PC-3 (cell line): ENCODE measurements at regions not wholly inside any gene's neighbourhood (a gene's known extent, or its start where the extent isn't known, plus 50 kb on each side); places are given as distances from the start of the nearest gene placed in this dataset. TPM values are rescaled to one million over a fixed set of nuclear protein-coding genes. Genes with fewer than 3 reads are reported as not detected.
A peak's percentile ranks its signal among the peaks of the same experiment; 100 is the strongest.

Experiments
- ATAC-seq: fragments of 200-7000 bp; cut with Tn5 transposase; 2 replicates; pipeline ENCODE4 v1.9.1; 2020; ENCODE audit warnings: mild to moderate bottlenecking, moderate library complexity
- BruUV-seq: library from RNA; stranded (reverse); fragments of 400-500 nt; replicated peaks from 2 replicates; lab custom pipeline; 2021; lab: Mats Ljungman, UMichigan
- CTCF ChIA-PET: fragments of 300-600 bp; sonication (Branson Sonifier 250); formaldehyde crosslinking; loops from one replicate; lab custom pipeline; 2022; ENCODE audit warnings: antibody characterized with exemption; lab: Charles Lee
- POLR2A ChIA-PET: fragments of 300-600 bp; sonication (Branson Sonifier 250); formaldehyde crosslinking; loops from one replicate; lab custom pipeline; 2022; ENCODE audit warnings: antibody characterized with exemption; ENCODE audit not compliant: unreplicated experiment; lab: Charles Lee
- DNase-seq: peaks from one replicate; pipeline ENCODE4 v3.0.0-alpha.2; 2015
- H2AFZ ChIP-seq: fragments of 300-600 bp; sonication (generic); 2 replicates; pipeline ENCODE4 v1.6.0; 2016; ENCODE audit warnings: antibody characterized with exemption, low read length
- H3F3A ChIP-seq: fragments of 300-600 bp; sonication (generic); one replicate; pipeline ENCODE4 v1.6.0; 2017; ENCODE audit warnings: antibody characterized with exemption, low read length, control low read depth, mild to moderate bottlenecking; ENCODE audit not compliant: unreplicated experiment
- H3K27ac ChIP-seq: fragments of 300-600 bp; sonication (generic); 2 replicates; pipeline ENCODE4 v1.5.1; 2016; ENCODE audit warnings: mild to moderate bottlenecking, low read length
- H3K27me3 ChIP-seq: fragments of 300-600 bp; sonication (generic); 2 replicates; pipeline ENCODE4 v1.6.1; 2016; ENCODE audit warnings: low read length, mixed read lengths
- H3K36me3 ChIP-seq: fragments of 300-600 bp; sonication (generic); 2 replicates; pipeline ENCODE4 v1.6.1; 2016; ENCODE audit warnings: low read depth, mixed run types, low read length, mixed read lengths
- H3K4me1 ChIP-seq: fragments of 300-600 bp; sonication (generic); 2 replicates; pipeline ENCODE4 v1.5.1; 2016; ENCODE audit warnings: low read length; ENCODE audit not compliant: insufficient read depth
- H3K4me2 ChIP-seq: fragments of 300-600 bp; sonication (generic); 2 replicates; pipeline ENCODE4 v1.6.0; 2016; ENCODE audit warnings: low read length
- H3K4me3 ChIP-seq: fragments of 300-600 bp; sonication (generic); 2 replicates; pipeline ENCODE4 v1.5.1; 2016; ENCODE audit warnings: mild to moderate bottlenecking, low read length, mixed read lengths
- H3K79me2 ChIP-seq: fragments of 300-600 bp; sonication (generic); 2 replicates; pipeline ENCODE4 v1.6.1; 2017; ENCODE audit warnings: low read length, mixed read lengths
- H3K9ac ChIP-seq: fragments of 300-600 bp; sonication (generic); 2 replicates; pipeline ENCODE4 v1.6.0; 2016; ENCODE audit warnings: mild to moderate bottlenecking, low read length
- H3K9me2 ChIP-seq: fragments of 300-600 bp; sonication (generic); replicated peaks from 2 replicates; pipeline ENCODE4 v1.6.1; 2016; ENCODE audit warnings: mixed run types, low read length, mixed read lengths
- H3K9me3 ChIP-seq: fragments of 300-600 bp; sonication (generic); 2 replicates; pipeline ENCODE4 v1.6.1; 2016; ENCODE audit warnings: low read length, mixed read lengths
- H4K20me1 ChIP-seq: fragments of 300-600 bp; sonication (generic); 2 replicates; pipeline ENCODE4 v1.6.1; 2016; ENCODE audit warnings: low read length, mixed read lengths
- CTCF ChIP-seq: fragments of 300-600 bp; sonication (generic); conservative IDR thresholded peaks from 2 replicates; pipeline ENCODE4 v1.5.1; 2017; ENCODE audit warnings: antibody characterized with exemption, low read depth, mild to moderate bottlenecking, low read length
- EZH2 ChIP-seq: fragments of 300-600 bp; sonication (generic); IDR thresholded peaks from one replicate; pipeline ENCODE4 v1.6.1; 2017; ENCODE audit warnings: antibody characterized with exemption, mild to moderate bottlenecking, low read length; ENCODE audit not compliant: unreplicated experiment
- EZH2phosphoT487 ChIP-seq: fragments of 300-600 bp; sonication (generic); IDR thresholded peaks from 2 replicates; pipeline ENCODE4 v1.6.1; 2018; ENCODE audit warnings: mild to moderate bottlenecking, antibody characterized with exemption, low read length, borderline replicate concordance
- intact Hi-C: fragments of 100-400 bp; cut with micrococcal nuclease; formaldehyde crosslinking; loops from 2 replicates; pipeline ENCODE4 v1.9.0; 2023
- microRNA-seq: library from miRNA; unstranded; fragments of <30 nt; microRNA quantifications from one replicate; pipeline ENCODE4 v1.1.0, GENCODE V29; 2020; ENCODE audit not compliant: unreplicated experiment

GRCh38 chr2:225737556-225737955 lies 338.0 kb downstream of the NYAP2 start:
- intact Hi-C loops, result loop anchor here (1.0 to 2.0 kb wide), 4 partner anchors 67 to 1063 kb away; no protein-coding TSS in a partner anchor
- Histone ChIP-seq H3K4me2 (peak overlapping the region; percentile 69), H3K27ac (peak overlapping the region; percentile 81), H3K27me3 (no peaks in the 10 kb centered on the region), H3K9ac (peak overlapping the region; percentile 23), H3K79me2 (no peaks in the 10 kb centered on the region), H3K9me2 (no peaks in the 10 kb centered on the region), H2AFZ (no peak overlapping the region), H3K4me3 (no peak overlapping the region), H3K36me3 (no peaks in the 10 kb centered on the region), H3K4me1 (peaks cover 34% of the 10 kb centered on the region), H3F3A (no peaks in the 10 kb centered on the region), H3K9me3 (no peaks in the 10 kb centered on the region), H4K20me1 (no peaks in the 10 kb centered on the region)
- BruUV-seq, result no TSS peak
- ATAC-seq (peak; percentile 85), DNase-seq (peak; percentile 83)
- ChIA-PET CTCF (no interaction called here), POLR2A (interaction anchor here (0.6 kb wide), 1 partner anchor 718 kb away, joined by 6 read pairs; no protein-coding TSS in a partner anchor)
- no peak for TF ChIP-seq CTCF
- TF ChIP-seq EZH2, result no peak
- no peak for TF ChIP-seq EZH2phosphoT487

- Histone ChIP-seq H2AFZ (no peak overlapping the region), H3K27me3 (no peaks in the 10 kb centered on the region), H3K79me2 (no peaks in the 10 kb centered on the region), H3K27ac (peak overlapping the region; percentile 81), H3F3A (no peaks in the 10 kb centered on the region), H3K36me3 (no peaks in the 10 kb centered on the region), H4K20me1 (no peaks in the 10 kb centered on the region), H3K4me3 (no peak overlapping the region), H3K9ac (peak overlapping the region; percentile 34), H3K4me2 (peak overlapping the region; percentile 69), H3K4me1 (peaks cover 34% of the 10 kb centered on the region), H3K9me2 (no peaks in the 10 kb centered on the region), H3K9me3 (no peaks in the 10 kb centered on the region)
- intact Hi-C loops, result loop anchor here (1.0 to 2.0 kb wide), 3 partner anchors 153 to 1065 kb away; no protein-coding TSS in a partner anchor
- no peak for TF ChIP-seq EZH2
- no peak for TF ChIP-seq CTCF
- TF ChIP-seq EZH2phosphoT487, result no peak
- POLR2A ChIA-PET, result no interaction called here
- no TSS peak for BruUV-seq
- CTCF ChIA-PET, result no interaction called here
- ATAC-seq, result peak; percentile 48
- DNase-seq, result peak; percentile 95
These were observed 336.3 kb downstream of the NYAP2 start for GRCh38 chr2:225735844-225736243.

- H3K9ac ChIP-seq, result no peak overlapping the region
- H3K4me1 ChIP-seq, result no peaks in the 10 kb centered on the region
- DNase-seq (no peak), ATAC-seq (no peak)
- no peaks in the 10 kb centered on the region for H3K79me2 ChIP-seq
- ChIA-PET CTCF (interaction anchor here (0.5 kb wide), 1 partner anchor 1405 kb away, joined by 3 read pairs; no protein-coding TSS in a partner anchor), POLR2A (no interaction called here)
- TF ChIP-seq EZH2phosphoT487, result no peak
- no peak for TF ChIP-seq CTCF
- no peak for TF ChIP-seq EZH2
- H3K4me2 ChIP-seq, result no peak overlapping the region
- intact Hi-C loops, result no loop called here
- no peaks in the 10 kb centered on the region for H3K9me2 ChIP-seq
- H3K27ac ChIP-seq, result no peak overlapping the region
- H3K9me3 ChIP-seq, result no peaks in the 10 kb centered on the region
- no peak overlapping the region for H2AFZ ChIP-seq
- H3K4me3 ChIP-seq, result no peak overlapping the region
- H3K36me3 ChIP-seq, result no peaks in the 10 kb centered on the region
- BruUV-seq, result no TSS peak
- no peaks in the 10 kb centered on the region for H3K27me3 ChIP-seq
- no peaks in the 10 kb centered on the region for H3F3A ChIP-seq
- no peaks in the 10 kb centered on the region for H4K20me1 ChIP-seq
These were observed 326.2 kb downstream of the NYAP2 start for GRCh38 chr2:225725726-225726125.

Small RNA genes lying in the stretch of these regions (microRNA-seq; reads per million reads assigned to microRNA genes)
- not detected for gene MIR5702
